Activated naive CD4-positive, alpha-beta T cell treated with anti-CD3 and anti-CD28 coated beads for 36 hours (primary cell): ENCODE measurements at regions not wholly inside any gene's neighbourhood (a gene's known extent, or its start where the extent isn't known, plus 50 kb on each side); places are given as distances from the start of the nearest gene placed in this dataset.
"Not testable (repeated sequence)": the region's sequence is repeated elsewhere in the genome, so short reads cannot be mapped to it uniquely, and the experiment has no call there.

Experiments
- CTCF ChIA-PET: fragments of 350-600 bp; sonication (Branson Sonifier 250); formaldehyde crosslinking; loops from one replicate; lab custom pipeline; 2021; ENCODE audit warnings: antibody characterized with exemption; lab: Charles Lee
- DNase-seq: peaks from one replicate; pipeline ENCODE4 v3.0.0-alpha.2; 2020
- H3K27ac Mint-ChIP-seq: one replicate; pipeline ENCODE4 v1.8.0; 2021; ENCODE audit warnings: mild to moderate bottlenecking, mixed read lengths
- H3K27me3 Mint-ChIP-seq: one replicate; pipeline ENCODE4 v1.8.0; 2021; ENCODE audit warnings: low read depth, mixed read lengths
- H3K36me3 Mint-ChIP-seq: one replicate; pipeline ENCODE4 v1.8.0; 2021; ENCODE audit warnings: low read depth, mixed read lengths
- H3K4me1 Mint-ChIP-seq: one replicate; pipeline ENCODE4 v1.8.0; 2021; ENCODE audit warnings: low read depth, mixed read lengths
- H3K4me3 Mint-ChIP-seq: one replicate; pipeline ENCODE4 v1.8.0; 2021; ENCODE audit warnings: mild to moderate bottlenecking, moderate library complexity, mixed read lengths
- H3K9me3 Mint-ChIP-seq: one replicate; pipeline ENCODE4 v1.8.0; 2021; ENCODE audit warnings: mixed read lengths
- intact Hi-C: fragments of 100-400 bp; cut with micrococcal nuclease; formaldehyde crosslinking; loops from one replicate; pipeline ENCODE4 v1.15.1; 2023

DNA sequence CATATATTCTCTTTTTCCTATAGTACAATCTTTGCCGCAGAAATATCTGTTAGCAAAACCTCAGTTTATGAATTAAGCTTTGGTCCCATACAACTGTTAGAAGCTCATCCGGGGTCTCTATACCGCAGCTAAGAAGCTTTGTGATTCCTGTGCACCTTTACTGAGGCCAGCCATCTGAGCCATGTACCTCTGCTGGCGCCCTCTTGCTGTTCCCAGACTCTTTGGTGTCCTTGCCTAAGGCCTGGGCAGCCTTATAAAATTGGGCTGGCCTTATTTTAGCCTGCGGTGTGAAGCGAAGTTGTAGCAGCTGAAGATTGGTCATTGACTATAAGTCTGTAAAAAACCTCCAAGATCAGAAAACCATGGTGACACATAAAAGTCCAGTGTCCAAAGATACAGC lies 1135.1 kb upstream of the CHAC2 start:
- Mint-ChIP-seq H3K27me3 (no peaks in the 10 kb centered on the region), H3K4me1 (no peaks in the 10 kb centered on the region), H3K36me3 (no peaks in the 10 kb centered on the region), H3K9me3 (peaks cover 7% of the 10 kb centered on the region), H3K4me3 (no peak overlapping the region), H3K27ac (no peak overlapping the region)
- intact Hi-C loops, result no loop called here
- DNase-seq, result no peak
- CTCF ChIA-PET, result no interaction called here

GRCh38 chr2:52629944-52630343 lies 1137.7 kb upstream of the CHAC2 start:
- Mint-ChIP-seq H3K27ac (no peak overlapping the region), H3K36me3 (no peaks in the 10 kb centered on the region), H3K4me3 (no peak overlapping the region), H3K9me3 (peaks cover 6% of the 10 kb centered on the region), H3K4me1 (no peaks in the 10 kb centered on the region), H3K27me3 (no peaks in the 10 kb centered on the region)
- intact Hi-C loops, result no loop called here
- no peak for DNase-seq
- CTCF ChIA-PET, result no interaction called here

DNA sequence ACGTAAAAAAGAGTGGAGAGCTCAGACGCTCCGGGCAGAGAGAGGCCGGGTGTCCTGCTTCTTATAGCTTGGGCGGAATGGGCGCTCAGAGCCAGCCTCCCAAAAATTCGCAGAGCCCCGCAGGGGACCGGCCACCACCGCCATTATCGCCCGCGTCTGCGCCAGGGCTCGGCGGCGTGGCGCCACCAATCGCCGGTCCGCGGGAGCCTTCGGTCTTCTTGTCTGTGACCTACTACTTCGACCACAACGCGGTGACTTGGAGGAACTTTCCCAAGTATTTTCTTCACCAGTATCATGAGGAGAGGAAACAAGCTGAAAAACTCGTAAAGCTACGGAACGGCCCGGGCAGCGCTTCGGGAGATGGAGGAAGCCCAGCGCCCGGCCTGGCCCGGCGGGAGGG lies 1138.1 kb upstream of the CHAC2 start:
- H3K27ac Mint-ChIP-seq, result no peak overlapping the region
- no peak for DNase-seq
- no peaks in the 10 kb centered on the region for H3K36me3 Mint-ChIP-seq
- peaks cover 6% of the 10 kb centered on the region for H3K9me3 Mint-ChIP-seq
- H3K27me3 Mint-ChIP-seq, result no peaks in the 10 kb centered on the region
- CTCF ChIA-PET, result no interaction called here
- intact Hi-C loops, result no loop called here
- H3K4me3 Mint-ChIP-seq, result no peak overlapping the region
- H3K4me1 Mint-ChIP-seq, result no peaks in the 10 kb centered on the region

GRCh38 chr2:52622266-52622665 lies 1145.3 kb upstream of the CHAC2 start:
- no peaks in the 10 kb centered on the region for H3K9me3 Mint-ChIP-seq
- H3K27ac Mint-ChIP-seq, result no peak overlapping the region
- no peaks in the 10 kb centered on the region for H3K4me1 Mint-ChIP-seq
- intact Hi-C loops, result no loop called here
- no peak for DNase-seq
- no peaks in the 10 kb centered on the region for H3K36me3 Mint-ChIP-seq
- no peak overlapping the region for H3K4me3 Mint-ChIP-seq
- H3K27me3 Mint-ChIP-seq, result no peaks in the 10 kb centered on the region
- CTCF ChIA-PET, result no interaction called here

DNA sequence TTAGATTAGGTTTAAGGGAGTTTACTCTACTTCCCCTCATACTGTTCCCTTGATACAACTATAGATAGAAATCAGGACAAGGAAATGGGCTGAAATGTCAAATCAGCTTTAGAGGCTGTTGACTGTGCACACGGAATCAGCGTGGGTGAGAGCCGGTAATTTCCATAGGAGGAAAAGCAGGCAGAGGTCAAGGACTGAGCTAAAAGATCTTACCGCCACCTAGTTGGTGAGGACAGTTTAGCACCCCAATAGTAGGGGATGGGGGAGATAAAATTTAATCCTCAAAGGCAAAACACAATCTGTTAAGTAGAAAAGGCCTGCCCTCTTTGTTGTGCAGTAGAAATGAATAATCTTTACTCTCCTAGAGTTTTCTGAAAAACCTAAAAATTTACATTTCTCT lies 1154.5 kb upstream of the CHAC2 start:
- H3K9me3 Mint-ChIP-seq, result peaks cover 2% of the 10 kb centered on the region
- H3K27ac Mint-ChIP-seq, result no peak overlapping the region
- H3K27me3 Mint-ChIP-seq, result no peaks in the 10 kb centered on the region
- no peaks in the 10 kb centered on the region for H3K36me3 Mint-ChIP-seq
- no peaks in the 10 kb centered on the region for H3K4me1 Mint-ChIP-seq
- no peak overlapping the region for H3K4me3 Mint-ChIP-seq
- CTCF ChIA-PET, result no interaction called here
- intact Hi-C loops, result no loop called here
- DNase-seq, result no peak

DNA sequence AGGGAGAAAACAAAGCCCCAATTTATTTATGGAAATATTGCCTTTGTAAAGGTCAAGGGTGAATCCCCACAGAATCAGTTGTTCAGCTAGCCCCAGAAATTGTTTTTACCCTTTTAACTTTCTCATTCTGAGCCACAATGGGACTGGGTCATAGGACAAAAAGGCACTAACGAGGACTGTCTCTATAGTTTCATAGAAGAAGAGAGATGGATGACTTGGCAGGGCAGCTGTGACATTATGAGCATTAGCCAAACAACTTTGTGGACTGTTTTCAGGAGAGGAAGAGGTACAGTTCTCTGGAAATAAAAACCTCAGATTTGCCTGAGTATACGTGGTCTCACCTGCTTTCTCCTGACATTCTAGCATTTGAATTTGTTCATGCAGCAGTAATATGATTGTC lies 1155.8 kb upstream of the CHAC2 start:
- no peak overlapping the region for H3K4me3 Mint-ChIP-seq
- H3K27me3 Mint-ChIP-seq, result no peaks in the 10 kb centered on the region
- peaks cover 2% of the 10 kb centered on the region for H3K9me3 Mint-ChIP-seq
- H3K27ac Mint-ChIP-seq, result no peak overlapping the region
- H3K4me1 Mint-ChIP-seq, result no peaks in the 10 kb centered on the region
- no peaks in the 10 kb centered on the region for H3K36me3 Mint-ChIP-seq
- DNase-seq, result no peak
- CTCF ChIA-PET, result no interaction called here
- intact Hi-C loops, result no loop called here

- intact Hi-C loops, result no loop called here
- DNase-seq, result no peak
- H3K4me3 Mint-ChIP-seq, result no peak overlapping the region
- CTCF ChIA-PET, result no interaction called here
- no peaks in the 10 kb centered on the region for H3K27me3 Mint-ChIP-seq
- no peaks in the 10 kb centered on the region for H3K36me3 Mint-ChIP-seq
- H3K4me1 Mint-ChIP-seq, result no peaks in the 10 kb centered on the region
- peaks cover 9% of the 10 kb centered on the region for H3K9me3 Mint-ChIP-seq
- no peak overlapping the region for H3K27ac Mint-ChIP-seq
These were observed 1159.6 kb upstream of the CHAC2 start for GRCh38 chr2:52608030-52608429.

GRCh38 chr2:52597346-52597745 lies 1170.3 kb upstream of the CHAC2 start:
- CTCF ChIA-PET, result no interaction called here
- intact Hi-C loops, result no loop called here

GRCh38 chr2:52594026-52594425 lies 1173.6 kb upstream of the CHAC2 start:
- H3K36me3 Mint-ChIP-seq, result no peaks in the 10 kb centered on the region
- intact Hi-C loops, result no loop called here
- CTCF ChIA-PET, result no interaction called here
- no peak for DNase-seq
- no peak overlapping the region for H3K27ac Mint-ChIP-seq
- no peaks in the 10 kb centered on the region for H3K4me1 Mint-ChIP-seq
- H3K27me3 Mint-ChIP-seq, result no peaks in the 10 kb centered on the region
- no peak overlapping the region for H3K4me3 Mint-ChIP-seq
- H3K9me3 Mint-ChIP-seq, result peaks cover 14% of the 10 kb centered on the region

More at GRCh38 chr2:52597346-52597745, 1170.3 kb upstream of the CHAC2 start:
- no peaks in the 10 kb centered on the region for H3K36me3 Mint-ChIP-seq
- no peaks in the 10 kb centered on the region for H3K4me1 Mint-ChIP-seq
- no peak overlapping the region for H3K27ac Mint-ChIP-seq
- H3K27me3 Mint-ChIP-seq, result no peaks in the 10 kb centered on the region
- no peak for DNase-seq
- peaks cover 2% of the 10 kb centered on the region for H3K9me3 Mint-ChIP-seq
- H3K4me3 Mint-ChIP-seq, result no peak overlapping the region

GRCh38 chr2:52584071-52584470 lies 1183.5 kb upstream of the CHAC2 start:
- H3K9me3 Mint-ChIP-seq, H3K4me3 Mint-ChIP-seq, H3K27ac Mint-ChIP-seq, H3K4me1 Mint-ChIP-seq, H3K36me3 Mint-ChIP-seq, DNase-seq, intact Hi-C loops, H3K27me3 Mint-ChIP-seq: not testable (repeated sequence)
- CTCF ChIA-PET, result interaction anchor here (0.7 kb wide), 1 partner anchor 417 kb away, joined by 3 read pairs; no protein-coding TSS in a partner anchor

DNA sequence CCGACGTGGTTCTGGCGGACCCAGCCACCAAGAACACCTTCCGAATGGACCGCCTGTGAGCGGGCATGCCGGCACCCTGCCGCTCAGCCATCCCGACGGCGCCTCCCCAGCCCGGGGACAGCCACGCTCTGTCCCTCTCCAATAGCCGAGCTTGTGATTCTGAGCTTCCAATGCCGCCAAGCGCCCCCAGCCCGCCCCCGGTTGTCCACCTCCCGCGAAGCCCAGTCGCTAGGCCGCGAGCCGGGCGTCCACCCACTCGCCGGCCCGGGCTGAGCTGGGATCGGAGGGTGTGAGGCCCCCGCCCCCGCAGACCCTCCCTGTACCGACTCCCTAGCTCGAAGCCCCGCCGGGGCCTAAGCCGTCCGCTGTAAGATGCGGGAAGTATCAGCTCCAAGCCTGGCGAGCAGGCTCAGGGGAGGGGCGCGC lies 1195.1 kb upstream of the CHAC2 start:
- Mint-ChIP-seq H3K36me3 (no peaks in the 10 kb centered on the region), H3K9me3 (peaks cover 17% of the 10 kb centered on the region), H3K27ac (no peak overlapping the region), H3K27me3 (no peaks in the 10 kb centered on the region), H3K4me1 (no peaks in the 10 kb centered on the region), H3K4me3 (no peak overlapping the region)
- CTCF ChIA-PET, result no interaction called here
- DNase-seq, result no peak
- intact Hi-C loops, result no loop called here

DNA sequence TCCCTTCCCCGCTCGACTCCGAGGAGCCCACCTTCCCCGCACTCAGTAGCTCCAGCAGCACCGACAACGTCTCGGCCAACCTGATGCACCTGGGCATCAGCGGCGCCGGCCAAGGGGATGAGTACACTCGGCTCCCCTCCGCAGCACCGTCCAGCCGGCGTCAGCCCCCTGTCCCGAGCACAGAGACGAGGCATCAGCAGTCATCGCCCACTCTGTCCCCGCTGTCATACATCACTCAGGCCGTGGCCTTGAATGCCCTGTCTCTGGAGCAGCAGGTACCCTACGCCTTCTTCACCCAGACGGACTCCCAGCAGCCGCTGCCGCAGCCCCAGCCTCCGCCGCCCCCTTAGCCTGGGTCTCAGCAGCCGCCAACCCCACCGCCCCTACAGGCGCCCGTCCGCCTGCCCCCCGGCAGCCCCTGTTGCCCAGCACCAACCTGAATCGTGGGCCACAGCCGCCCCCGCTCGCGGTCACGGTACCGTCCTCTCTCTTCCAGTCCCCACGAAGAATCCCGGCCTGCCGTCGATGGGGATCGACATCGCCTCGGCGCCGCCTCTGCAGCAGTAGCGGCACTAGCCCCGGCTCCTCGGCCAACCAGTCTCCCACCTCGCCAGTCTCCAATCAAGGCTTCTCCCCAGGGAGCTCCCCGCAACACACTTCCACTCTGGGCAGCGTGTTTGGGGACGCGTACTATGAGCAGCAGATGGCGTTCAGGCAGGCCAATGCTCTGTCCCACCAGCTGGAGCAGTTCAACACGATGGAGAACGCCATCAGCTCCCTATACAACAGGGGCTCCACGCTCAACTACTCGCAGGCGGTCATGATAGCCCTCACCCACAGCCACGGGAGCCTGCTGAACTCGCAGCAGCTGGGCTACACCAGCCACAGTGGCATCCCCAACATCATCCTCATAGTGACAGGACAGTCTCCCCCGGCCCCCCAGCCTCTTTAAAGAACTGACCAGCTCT lies 1195.9 kb upstream of the CHAC2 start:
- intact Hi-C loops, result no loop called here
- no peak overlapping the region for H3K4me3 Mint-ChIP-seq
- CTCF ChIA-PET, result no interaction called here
- peaks cover 19% of the 10 kb centered on the region for H3K9me3 Mint-ChIP-seq
- no peaks in the 10 kb centered on the region for H3K4me1 Mint-ChIP-seq
- H3K27me3 Mint-ChIP-seq, result no peaks in the 10 kb centered on the region
- H3K36me3 Mint-ChIP-seq, result no peaks in the 10 kb centered on the region
- H3K27ac Mint-ChIP-seq, result no peak overlapping the region
- no peak for DNase-seq

DNA sequence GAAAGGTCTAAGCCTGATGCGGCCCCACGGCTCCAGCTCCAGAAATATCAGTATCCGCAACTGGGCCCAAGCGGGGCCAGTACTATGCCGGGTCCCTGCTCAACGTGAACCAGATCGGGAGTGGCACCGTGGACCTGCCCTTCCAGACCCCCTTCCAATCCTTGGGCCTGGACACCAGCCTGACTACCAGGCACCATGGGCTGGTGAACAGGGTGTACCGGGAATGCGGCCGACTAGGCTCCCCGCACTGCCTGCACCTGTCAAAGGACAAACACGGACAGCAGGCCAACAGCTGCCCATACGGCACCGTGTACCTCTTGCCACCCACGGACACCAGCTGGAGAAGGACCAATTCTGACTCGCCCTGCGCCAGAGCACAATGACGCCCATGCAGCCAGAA lies 1196.9 kb upstream of the CHAC2 start:
- Mint-ChIP-seq H3K36me3 (no peaks in the 10 kb centered on the region), H3K4me1 (no peaks in the 10 kb centered on the region), H3K4me3 (no peak overlapping the region), H3K27ac (no peak overlapping the region), H3K27me3 (no peaks in the 10 kb centered on the region), H3K9me3 (peaks cover 19% of the 10 kb centered on the region)
- no peak for DNase-seq
- CTCF ChIA-PET, result no interaction called here
- intact Hi-C loops, result no loop called here
